ENCODE measurements at regions not wholly inside any gene's neighbourhood (a gene's known extent, or its start where the extent isn't known, plus 50 kb on each side); places are given as distances from the start of the nearest gene placed in this dataset.
"Not testable (repeated sequence)": the region's sequence is repeated elsewhere in the genome, so short reads cannot be mapped to it uniquely, and the experiment has no call there.

- DNase-seq, result peak; percentile 79
Measured at GRCh38 chr6:80605165-80605989, 498.9 kb downstream of the BCKDHB start.

- no peak for DNase-seq
Measured at GRCh38 chr6:80603679-80604078, 497.2 kb downstream of the BCKDHB start.

- no peak for DNase-seq
Measured at GRCh38 chr6:80594461-80594860, 488.0 kb downstream of the BCKDHB start.

GRCh38 chr6:80592436-80592835 is 486.0 kb downstream of the BCKDHB start:
- DNase-seq, result no peak

GRCh38 chr6:80586242-80586641 is 479.8 kb downstream of the BCKDHB start:
- DNase-seq, result no peak

GRCh38 chr6:80579391-80580023 is 473.0 kb downstream of the BCKDHB start:
- no peak for DNase-seq

GRCh38 chr6:80573320-80573719 is 466.8 kb downstream of the BCKDHB start:
- DNase-seq, result not testable (repeated sequence)

GRCh38 chr6:80566361-80566760 is 459.9 kb downstream of the BCKDHB start:
- DNase-seq, result no peak

GRCh38 chr6:80553071-80553740 is 446.7 kb downstream of the BCKDHB start:
- no peak for DNase-seq

- no peak for DNase-seq
Measured at GRCh38 chr6:80550748-80551147, 444.3 kb downstream of the BCKDHB start.

GRCh38 chr6:80550281-80550680 is 443.8 kb downstream of the BCKDHB start:
- DNase-seq, result no peak

- DNase-seq, result peak; percentile 62
Measured at GRCh38 chr6:80548532-80548931, 442.1 kb downstream of the BCKDHB start.

GRCh38 chr6:80547827-80548226 is 441.4 kb downstream of the BCKDHB start:
- peak; percentile 32 for DNase-seq

- DNase-seq, result no peak
Measured at GRCh38 chr6:80544976-80545722, 438.7 kb downstream of the BCKDHB start.

- DNase-seq, result no peak
Measured at GRCh38 chr6:80544555-80544954, 438.1 kb downstream of the BCKDHB start.

GRCh38 chr6:80543598-80544222 is 437.2 kb downstream of the BCKDHB start:
- peak; percentile 29 for DNase-seq

GRCh38 chr6:80543151-80543550 is 436.7 kb downstream of the BCKDHB start:
- DNase-seq, result no peak

GRCh38 chr6:80541886-80542285 is 435.4 kb downstream of the BCKDHB start:
- DNase-seq, result peak; percentile 78

- no peak for DNase-seq
Measured at GRCh38 chr6:80541181-80541580, 434.7 kb downstream of the BCKDHB start.

- DNase-seq, result no peak
Measured at GRCh38 chr6:80540700-80541099, 434.2 kb downstream of the BCKDHB start.

GRCh38 chr6:80537118-80537972 is 430.9 kb downstream of the BCKDHB start:
- no peak for DNase-seq

Measured in OCI-M1 (cell line).